CD14-positive monocyte (primary cell): ENCODE measurements at regions not wholly inside any gene's neighbourhood (a gene's known extent, or its start where the extent isn't known, plus 50 kb on each side); places are given as distances from the start of the nearest gene placed in this dataset.

Source experiments
- DNase-seq, 3 donors: peaks; one replicate each; pipeline ENCODE4 v3.0.0-alpha.2; 2011 to 2022
- H2AFZ ChIP-seq: 2 replicates; pipeline ENCODE4 v1.6.0; 2012; ENCODE audit warnings: mild to moderate bottlenecking, low read depth, low read length, inconsistent platforms; ENCODE audit not compliant: insufficient read depth, poor library complexity, severe bottlenecking
- H3K27ac ChIP-seq, 2 donors: 1 replicate in 1 of 2; 2 replicates in 1 of 2; pipeline ENCODE4 v1.5.1; 2012 to 2013; ENCODE audit warnings: low read length in 2 of 2, control low read depth in 1 of 2, inconsistent platforms in 1 of 2, low read depth in 1 of 2, mild to moderate bottlenecking in 1 of 2
- H3K27me3 ChIP-seq, 2 donors: one replicate each; pipeline versions ENCODE4 v1.6.0 to v1.6.1; 2011 to 2013; ENCODE audit warnings: low read length in 2 of 2; ENCODE audit not compliant: control insufficient read depth in 2 of 2, insufficient read depth in 2 of 2
- H3K36me3 ChIP-seq, 2 donors: replicated peaks in 1 of 2; 1 replicate in 1 of 2; 2 replicates in 1 of 2; pipeline versions ENCODE4 v1.5.1 to v1.6.1; 2012 to 2013; ENCODE audit warnings: low read length in 2 of 2, control low read depth in 1 of 2, inconsistent platforms in 1 of 2, mild to moderate bottlenecking in 1 of 2; ENCODE audit not compliant: insufficient read depth in 2 of 2, control insufficient read depth in 1 of 2
- H3K4me1 ChIP-seq, 2 donors: 1 replicate in 1 of 2; 2 replicates in 1 of 2; pipeline versions ENCODE4 v1.5.1 to v1.6.1; 2012 to 2013; ENCODE audit warnings: low read length in 2 of 2, control low read depth in 1 of 2, inconsistent platforms in 1 of 2, mild to moderate bottlenecking in 1 of 2, moderate library complexity in 1 of 2; ENCODE audit not compliant: insufficient read depth in 2 of 2, control insufficient read depth in 1 of 2
- H3K4me2 ChIP-seq: replicated peaks from 2 replicates; pipeline ENCODE3; 2012; ENCODE audit warnings: low read length, moderate library complexity, mild to moderate bottlenecking; ENCODE audit not compliant: poor library complexity, severe bottlenecking; ENCODE audit errors: extremely low read depth
- H3K4me3 ChIP-seq, 3 experiments: fragments of 200-600 bp in 1 of 3; sonication (generic) in 1 of 3; replicated peaks in 1 of 3; 1 replicate in 2 of 3; 2 replicates in 1 of 3; pipeline ENCODE4 v1.5.1; 2011 to 2013; ENCODE audit warnings: low read length in 3 of 3, mild to moderate bottlenecking in 3 of 3, control low read depth in 2 of 3, low read depth in 2 of 3, inconsistent platforms in 1 of 3, moderate library complexity in 1 of 3
- H3K79me2 ChIP-seq: 2 replicates; pipeline ENCODE4 v1.6.0; 2012; ENCODE audit warnings: mild to moderate bottlenecking, control low read depth, inconsistent platforms, low read length, moderate library complexity; ENCODE audit not compliant: insufficient read depth
- H3K9ac ChIP-seq: 2 replicates; pipeline ENCODE4 v1.6.0; 2017; ENCODE audit warnings: low read length, mild to moderate bottlenecking; ENCODE audit not compliant: insufficient read depth, poor library complexity, severe bottlenecking
- H3K9me3 ChIP-seq, 2 donors: replicated peaks in 1 of 2; 1 replicate in 1 of 2; 2 replicates in 1 of 2; pipeline versions ENCODE4 v1.5.1 to v1.6.1; 2012 to 2013; ENCODE audit warnings: low read length in 2 of 2, control low read depth in 1 of 2; ENCODE audit not compliant: control insufficient read depth in 1 of 2, insufficient read depth in 1 of 2
- H4K20me1 ChIP-seq: 2 replicates; pipeline ENCODE4 v1.6.0; 2012; ENCODE audit warnings: mild to moderate bottlenecking, low read length, control low read depth, moderate library complexity; ENCODE audit not compliant: insufficient read depth
- H3K27ac Mint-ChIP-seq, 7 donors: one replicate each; pipeline ENCODE4 v1.8.0; 2020; ENCODE audit warnings: mild to moderate bottlenecking in 7 of 7, mixed read lengths in 7 of 7, moderate library complexity in 6 of 7, inconsistent platforms in 2 of 7
- H3K27me3 Mint-ChIP-seq, 3 donors: one replicate each; pipeline ENCODE4 v1.8.0; 2021 to 2022; ENCODE audit warnings: low read depth in 3 of 3, mild to moderate bottlenecking in 3 of 3, mixed read lengths in 3 of 3, moderate library complexity in 3 of 3, inconsistent platforms in 1 of 3
- H3K36me3 Mint-ChIP-seq, 2 donors: one replicate each; pipeline ENCODE4 v1.8.0; 2020; ENCODE audit warnings: mixed read lengths in 2 of 2, inconsistent platforms in 1 of 2, mild to moderate bottlenecking in 1 of 2
- H3K4me1 Mint-ChIP-seq: one replicate; pipeline ENCODE4 v1.8.0; 2020; ENCODE audit warnings: mild to moderate bottlenecking, mixed read lengths
- H3K4me3 Mint-ChIP-seq, 2 donors: one replicate each; pipeline ENCODE4 v1.8.0; 2020; ENCODE audit warnings: mild to moderate bottlenecking in 2 of 2, mixed read lengths in 2 of 2, moderate library complexity in 1 of 2
- H3K9me3 Mint-ChIP-seq, 7 donors: one replicate each; pipeline ENCODE4 v1.8.0; 2020 to 2022; ENCODE audit warnings: mixed read lengths in 7 of 7, mild to moderate bottlenecking in 6 of 7, moderate library complexity in 6 of 7, inconsistent platforms in 2 of 7
- WGBS: methylation state at CpG from one replicate; pipeline ENCODE4 v1.1.5; 2013; ENCODE audit warnings: missing lambda C conversion rate; ENCODE audit not compliant: insufficient coverage; 5-methylcytosine and 5-hydroxymethylcytosine counted together
- intact Hi-C, 2 donors: fragments of 100-400 bp; cut with micrococcal nuclease; formaldehyde crosslinking; loops; one replicate each; pipeline versions ENCODE4 v1.15.0 to v1.15.1; 2023
- TF ChIP-seq, protein P1 (sequence below): fragments of 200-600 bp; IDR thresholded peaks from one replicate; pipeline ENCODE4 v1.8.0; 2022; ENCODE audit warnings: antibody characterized with exemption, mild to moderate bottlenecking

DNA sequence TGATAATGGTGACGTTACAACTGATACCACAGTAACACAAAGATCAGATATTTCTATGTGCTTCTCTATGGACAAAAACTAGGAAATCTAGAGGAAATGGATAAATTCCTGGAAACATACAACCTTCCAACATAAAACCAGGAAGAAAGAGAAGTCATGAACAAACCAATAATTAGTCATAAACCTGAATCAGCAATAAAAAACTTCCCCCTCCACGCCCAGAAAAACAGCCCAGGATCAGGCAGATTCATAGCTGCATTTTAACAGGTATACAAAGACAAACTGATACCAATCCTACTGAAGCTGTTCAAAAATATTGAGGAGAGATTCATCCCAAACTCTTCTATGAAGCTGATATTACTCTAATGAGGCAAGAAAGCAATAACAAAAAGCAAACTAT, 1535.2 kb upstream of the LRRTM1 start:
- no peaks in the 10 kb centered on the region for H3K27me3 Mint-ChIP-seq
- Histone ChIP-seq H4K20me1 (no peaks in the 10 kb centered on the region), H3K79me2 (no peaks in the 10 kb centered on the region), H3K4me2 (no peak overlapping the region), H3K9ac (no peak overlapping the region), H3K9me3 (peaks cover 4 to 11% of the 10 kb centered on the region in 2 donors), H2AFZ (no peak overlapping the region), H3K36me3 (no peaks in the 10 kb centered on the region), H3K27ac (no peak overlapping the region), H3K27me3 (no peaks in the 10 kb centered on the region), H3K4me1 (no peaks in the 10 kb centered on the region), H3K4me3 (no peak overlapping the region)
- intact Hi-C loops, result no loop called here
- no CpG with 5 or more reads among the region's 2 CpGs for WGBS
- H3K9me3 Mint-ChIP-seq, result peaks cover 0 to 12% (median 3%) of the 10 kb centered on the region in 7 donors
- H3K36me3 Mint-ChIP-seq, result no peaks in the 10 kb centered on the region
- H3K4me3 Mint-ChIP-seq, result no peak overlapping the region
- H3K27ac Mint-ChIP-seq, result no peak overlapping the region
- TF ChIP-seq, protein P1, sequence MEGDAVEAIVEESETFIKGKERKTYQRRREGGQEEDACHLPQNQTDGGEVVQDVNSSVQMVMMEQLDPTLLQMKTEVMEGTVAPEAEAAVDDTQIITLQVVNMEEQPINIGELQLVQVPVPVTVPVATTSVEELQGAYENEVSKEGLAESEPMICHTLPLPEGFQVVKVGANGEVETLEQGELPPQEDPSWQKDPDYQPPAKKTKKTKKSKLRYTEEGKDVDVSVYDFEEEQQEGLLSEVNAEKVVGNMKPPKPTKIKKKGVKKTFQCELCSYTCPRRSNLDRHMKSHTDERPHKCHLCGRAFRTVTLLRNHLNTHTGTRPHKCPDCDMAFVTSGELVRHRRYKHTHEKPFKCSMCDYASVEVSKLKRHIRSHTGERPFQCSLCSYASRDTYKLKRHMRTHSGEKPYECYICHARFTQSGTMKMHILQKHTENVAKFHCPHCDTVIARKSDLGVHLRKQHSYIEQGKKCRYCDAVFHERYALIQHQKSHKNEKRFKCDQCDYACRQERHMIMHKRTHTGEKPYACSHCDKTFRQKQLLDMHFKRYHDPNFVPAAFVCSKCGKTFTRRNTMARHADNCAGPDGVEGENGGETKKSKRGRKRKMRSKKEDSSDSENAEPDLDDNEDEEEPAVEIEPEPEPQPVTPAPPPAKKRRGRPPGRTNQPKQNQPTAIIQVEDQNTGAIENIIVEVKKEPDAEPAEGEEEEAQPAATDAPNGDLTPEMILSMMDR, result no peak
- H3K4me1 Mint-ChIP-seq, result no peaks in the 10 kb centered on the region
- no peak for DNase-seq

DNA sequence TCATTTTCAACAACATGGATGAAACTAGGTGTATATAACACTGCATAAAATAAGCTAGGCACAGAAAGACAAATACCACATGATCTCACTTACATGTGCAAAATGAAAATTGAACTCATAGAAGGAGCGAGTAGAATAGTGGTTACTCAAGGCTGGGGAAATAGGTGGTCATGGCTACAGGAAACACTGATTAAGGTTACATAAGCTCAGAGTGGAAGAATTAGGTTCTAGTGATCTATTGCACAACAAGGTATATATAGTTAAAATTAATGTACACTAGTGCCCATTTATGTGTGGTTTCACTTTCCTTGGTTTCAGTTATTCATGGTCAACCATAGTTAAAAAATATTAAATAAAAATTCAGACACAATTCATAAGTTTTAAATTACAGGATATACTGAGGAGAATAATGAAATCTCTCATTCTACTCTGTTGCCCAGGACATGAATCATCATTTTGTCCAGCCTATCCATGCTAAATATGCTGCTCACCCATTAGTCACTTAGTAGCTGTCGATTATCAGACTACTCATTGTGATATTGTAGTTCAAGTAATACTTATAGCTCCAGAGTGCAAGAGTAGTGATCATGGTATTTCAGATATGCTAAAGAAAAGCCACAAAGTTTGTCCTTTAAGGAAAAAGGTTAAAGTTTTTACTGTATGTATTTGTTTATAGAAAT, 1530.9 kb upstream of the LRRTM1 start:
- H3K4me3 Mint-ChIP-seq, result no peak overlapping the region
- TF ChIP-seq, protein P1, result no peak

More for the DNA sequence above, 1530.9 kb upstream of the LRRTM1 start:
- Mint-ChIP-seq H3K27me3 (no peaks in the 10 kb centered on the region), H3K4me1 (no peaks in the 10 kb centered on the region), H3K9me3 (peaks cover 2 to 17% (median 9%) of the 10 kb centered on the region in 7 donors), H3K27ac (no peak overlapping the region), H3K36me3 (no peaks in the 10 kb centered on the region)
- Histone ChIP-seq H2AFZ (no peak overlapping the region), H3K4me3 (no peak overlapping the region), H3K27me3 (no peaks in the 10 kb centered on the region), H3K9me3 (peaks cover 11% of the 10 kb centered on the region in 2 donors), H3K27ac (no peak overlapping the region), H3K4me2 (no peak overlapping the region), H4K20me1 (no peaks in the 10 kb centered on the region), H3K36me3 (no peaks in the 10 kb centered on the region), H3K9ac (no peak overlapping the region), H3K4me1 (no peaks in the 10 kb centered on the region), H3K79me2 (no peaks in the 10 kb centered on the region)
- intact Hi-C loops, result no loop called here
- WGBS, result no CpG with 5 or more reads among the region's 2 CpGs
- no peak for DNase-seq
